HEK293 (cell line): ENCODE measurements at regions not wholly inside any gene's neighbourhood (a gene's known extent, or its start where the extent isn't known, plus 50 kb on each side); places are given as distances from the start of the nearest gene placed in this dataset.

Source experiments
- CTCF ChIA-PET: fragments of 350-600 bp; formaldehyde crosslinking; extraction: SDS; loops from one replicate; lab custom pipeline; 2021; ENCODE audit warnings: antibody characterized with exemption; lab: Yijun Ruan, JAX
- POLR2A ChIA-PET: fragments of 300-600 bp; formaldehyde crosslinking; extraction: SDS; loops from one replicate; lab custom pipeline; 2020; ENCODE audit warnings: antibody characterized with exemption, inconsistent platforms; lab: Yijun Ruan, JAX
- H3K27ac ChIP-seq: fragments of 200-500 bp; sonication (Bioruptor generic); 2 replicates; pipeline ENCODE4 v1.5.1; 2014; ENCODE audit warnings: low read depth, low read length, control low read depth, inconsistent platforms; ENCODE audit errors: extremely low read depth
- H3K36me3 ChIP-seq, 2 experiments: fragments of 200-500 bp in 1 of 2; sonication (Bioruptor generic) in 1 of 2; 1 replicate in 1 of 2; 2 replicates in 1 of 2; pipeline ENCODE4 v1.5.1; 2014 to 2017; ENCODE audit warnings: inconsistent platforms in 2 of 2, low read length in 2 of 2; ENCODE audit not compliant: control insufficient read depth in 2 of 2, insufficient read depth in 1 of 2
- H3K4me1 ChIP-seq: fragments of 200-500 bp; sonication (Bioruptor generic); 2 replicates; pipeline ENCODE4 v1.5.1; 2014; ENCODE audit warnings: mild to moderate bottlenecking, low read length, inconsistent platforms; ENCODE audit not compliant: control insufficient read depth, insufficient read depth
- H3K4me3 ChIP-seq: 2 replicates; pipeline ENCODE4 v1.5.1; 2011; ENCODE audit warnings: low read depth, mild to moderate bottlenecking, control low read depth, low read length, moderate library complexity
- H3K9me3 ChIP-seq: fragments of 200-500 bp; sonication (Bioruptor generic); 2 replicates; pipeline ENCODE4 v1.5.1; 2014; ENCODE audit warnings: low read depth, low read length, inconsistent platforms; ENCODE audit not compliant: control insufficient read depth, insufficient read depth
- GFI1B ChIP-seq: fragments of 450-650 bp; formaldehyde crosslinking; IDR thresholded peaks from 2 replicates; pipeline ENCODE4 v1.5.1; 2016; ENCODE audit warnings: missing biosample characterization, missing genetic modification characterization
- GLIS1 ChIP-seq: fragments of 450-650 bp; formaldehyde crosslinking; IDR thresholded peaks from 2 replicates; pipeline ENCODE4 v1.5.1; 2016; ENCODE audit warnings: missing biosample characterization, missing genetic modification characterization
- HIC1 ChIP-seq: fragments of 450-650 bp; formaldehyde crosslinking; IDR thresholded peaks from 2 replicates; pipeline ENCODE4 v1.5.1; 2016; ENCODE audit warnings: missing biosample characterization, missing genetic modification characterization
- KLF9 ChIP-seq: fragments of 450-650 bp; formaldehyde crosslinking; IDR thresholded peaks from 2 replicates; pipeline ENCODE4 v1.5.1; 2016; ENCODE audit warnings: missing biosample characterization, missing genetic modification characterization, low read depth
- PRDM1 ChIP-seq: fragments of 450-650 bp; formaldehyde crosslinking; IDR thresholded peaks from 2 replicates; pipeline ENCODE4; 2016; ENCODE audit warnings: missing biosample characterization, missing genetic modification characterization
- TCF7L2 ChIP-seq: IDR thresholded peaks from 2 replicates; pipeline ENCODE4 v1.6.1; 2011; ENCODE audit warnings: low read depth, mild to moderate bottlenecking, inconsistent platforms, low read length, moderate library complexity, borderline replicate concordance
- ZBTB11 ChIP-seq: fragments of 450-650 bp; formaldehyde crosslinking; conservative IDR thresholded peaks from 2 replicates; pipeline ENCODE4 v1.5.1; 2016; ENCODE audit warnings: low read depth, missing biosample characterization, missing genetic modification characterization
- ZBTB21 ChIP-seq: fragments of 450-650 bp; formaldehyde crosslinking; IDR thresholded peaks from 2 replicates; pipeline ENCODE4 v1.5.1; 2017; ENCODE audit warnings: missing biosample characterization, missing genetic modification characterization
- ZBTB44 ChIP-seq: fragments of 450-650 bp; IDR thresholded peaks from 2 replicates; pipeline ENCODE4 v1.5.1; 2018; ENCODE audit warnings: missing biosample characterization, mild to moderate bottlenecking, missing genetic modification characterization
- ZNF157 ChIP-seq: fragments of 450-650 bp; formaldehyde crosslinking; IDR thresholded peaks from 2 replicates; pipeline ENCODE4 v1.5.1; 2016; ENCODE audit warnings: missing biosample characterization, missing genetic modification characterization
- ZNF354C ChIP-seq: fragments of 450-650 bp; formaldehyde crosslinking; IDR thresholded peaks from 2 replicates; pipeline ENCODE4 v1.5.1; 2016; ENCODE audit warnings: missing biosample characterization, missing genetic modification characterization, low read depth, borderline replicate concordance
- ZNF37A ChIP-seq: fragments of 450-650 bp; IDR thresholded peaks from 2 replicates; pipeline ENCODE4 v1.5.1; 2018; ENCODE audit warnings: missing biosample characterization, missing genetic modification characterization
- ZNF521 ChIP-seq: fragments of 450-650 bp; formaldehyde crosslinking; IDR thresholded peaks from 2 replicates; pipeline ENCODE4 v1.5.1; 2017; ENCODE audit warnings: missing biosample characterization, mild to moderate bottlenecking, missing genetic modification characterization
- ZNF558 ChIP-seq: fragments of 450-650 bp; formaldehyde crosslinking; IDR thresholded peaks from 2 replicates; pipeline ENCODE4 v1.5.1; 2016; ENCODE audit warnings: missing biosample characterization, missing genetic modification characterization
- ZNF645 ChIP-seq: fragments of 450-650 bp; formaldehyde crosslinking; IDR thresholded peaks from 2 replicates; pipeline ENCODE4; 2016; ENCODE audit warnings: missing biosample characterization, missing genetic modification characterization
- ZNF660 ChIP-seq: fragments of 450-650 bp; IDR thresholded peaks from 2 replicates; pipeline ENCODE4 v1.5.1; 2018; ENCODE audit warnings: missing biosample characterization, mild to moderate bottlenecking, missing genetic modification characterization
- ZNF837 ChIP-seq: fragments of 450-650 bp; formaldehyde crosslinking; IDR thresholded peaks from 2 replicates; pipeline ENCODE4 v1.5.1; 2016; ENCODE audit warnings: missing biosample characterization, missing genetic modification characterization

- no peaks in the 10 kb centered on the region for H3K9me3 ChIP-seq
- H3K36me3 ChIP-seq: peaks cover 0 to 18% of the 10 kb centered on the region in 2 experiments; a peak in 1 of 3 replicates
- H3K4me3 ChIP-seq: no peak overlapping the region
- ChIA-PET POLR2A (no interaction called here), CTCF (interaction anchor here (1.0 to 1.3 kb wide), 3 partner anchors 10 to 230 kb away, joined by 3 read pairs; no protein-coding TSS in a partner anchor)
- H3K4me1 ChIP-seq: no peaks in the 10 kb centered on the region
- TF ChIP-seq GLIS1 (no peak), HIC1 (tag by site-specific recombination) (no peak), TCF7L2 (no peak), ZNF837 (tag by site-specific recombination) (no peak), ZBTB21 (tag by site-specific recombination) (no peak), ZNF521 (tag by site-specific recombination) (no peak), PRDM1 (tag by site-specific recombination) (no peak), ZBTB44 (no peak), GFI1B (tag by site-specific recombination) (no peak), KLF9 (tag by site-specific recombination) (no peak), ZBTB11 (no peak), ZNF660 (tag by site-specific recombination) (no peak), ZNF645 (no peak), ZNF558 (tag by site-specific recombination) (no peak), ZNF37A (tag by site-specific recombination) (no peak)
- H3K27ac ChIP-seq: no peak overlapping the region
These were observed 74.9 kb downstream of the C9orf152 start for GRCh38 chr9:110133059-110133458.

GRCh38 chr9:110133608-110134210 is 74.2 kb downstream of the C9orf152 start:
- Histone ChIP-seq H3K4me1 (no peaks in the 10 kb centered on the region), H3K36me3 (peaks cover 0 to 24% of the 10 kb centered on the region in 2 experiments; a peak in 1 of 3 replicates)
- POLR2A ChIA-PET: no interaction called here
- TF ChIP-seq ZNF157 (tag by site-specific recombination) (no peak), ZNF354C (no peak)
- TF ChIP-seq, all 188 proteins: peak for 0
- H3K27ac ChIP-seq: no peak overlapping the region
- H3K4me3 ChIP-seq: no peak overlapping the region
- H3K9me3 ChIP-seq: no peaks in the 10 kb centered on the region
- CTCF ChIA-PET: interaction anchor here (1.3 kb wide), 1 partner anchor 9 kb away, joined by 3 read pairs; no protein-coding TSS in a partner anchor
